SH-SY5Y (cell line): ENCODE measurements at regions not wholly inside any gene's neighbourhood (a gene's known extent, or its start where the extent isn't known, plus 50 kb on each side); places are given as distances from the start of the nearest gene placed in this dataset.

Experiments
- GATA2 ChIP-seq: IDR thresholded peaks from 2 replicates; pipeline ENCODE4 v1.6.1; 2011; ENCODE audit warnings: mild to moderate bottlenecking, low read depth, low read length
- GATA3 ChIP-seq: IDR thresholded peaks from 2 replicates; pipeline ENCODE4 v1.6.1; 2011; ENCODE audit warnings: low read depth, mild to moderate bottlenecking, low read length, moderate library complexity

DNA sequence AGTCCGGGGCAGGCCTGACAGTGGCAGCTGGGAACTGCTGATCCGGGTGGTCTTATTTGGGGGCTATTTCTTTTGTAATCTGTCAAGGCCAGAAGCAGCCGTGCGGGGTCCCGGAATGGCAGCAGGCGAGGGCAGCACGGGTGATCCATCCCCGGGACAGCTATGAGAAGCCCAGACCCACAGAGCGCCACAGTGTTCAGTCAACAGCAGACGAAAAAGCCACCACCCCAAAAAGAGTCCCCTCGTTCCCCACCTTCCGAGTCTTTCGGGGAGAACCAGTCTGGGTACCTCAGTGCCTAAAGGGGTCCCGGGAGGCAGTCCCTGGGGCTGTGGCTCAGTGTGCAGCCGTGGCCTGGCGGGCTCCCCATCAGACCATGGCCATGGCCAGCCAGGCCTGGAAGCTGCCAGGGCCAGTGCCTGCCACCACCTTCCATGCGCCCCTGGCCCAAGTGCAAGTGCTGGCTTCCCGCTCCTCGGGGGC lies 125.1 kb upstream of the KCTD7 start:
- TF ChIP-seq GATA2 (no peak), GATA3 (no peak)
